ENCODE measurements at regions not wholly inside any gene's neighbourhood (a gene's known extent, or its start where the extent isn't known, plus 50 kb on each side); places are given as distances from the start of the nearest gene placed in this dataset.

DNA sequence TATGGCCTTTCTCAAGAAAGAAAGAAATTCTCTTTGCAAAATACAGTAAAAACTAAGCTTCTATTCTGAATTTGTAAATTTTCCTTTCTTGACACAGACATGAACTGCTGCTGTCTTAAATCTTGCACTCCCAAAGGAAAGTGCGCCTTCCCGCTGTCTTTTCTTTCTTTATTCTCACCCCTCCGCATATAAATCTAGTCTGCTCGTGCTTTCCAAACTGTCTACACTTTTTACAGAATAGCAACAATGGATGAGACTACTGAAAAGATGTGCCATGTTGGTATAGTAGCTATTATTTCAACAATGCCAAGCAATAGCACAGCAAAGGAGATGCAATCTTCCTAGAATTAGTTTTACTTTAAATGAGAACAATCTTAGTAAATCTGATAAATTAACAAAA, 328.8 kb upstream of the PDE3A start:
- no peaks in the 10 kb centered on the region for H3K27me3 ChIP-seq
- TF ChIP-seq, protein P1, sequence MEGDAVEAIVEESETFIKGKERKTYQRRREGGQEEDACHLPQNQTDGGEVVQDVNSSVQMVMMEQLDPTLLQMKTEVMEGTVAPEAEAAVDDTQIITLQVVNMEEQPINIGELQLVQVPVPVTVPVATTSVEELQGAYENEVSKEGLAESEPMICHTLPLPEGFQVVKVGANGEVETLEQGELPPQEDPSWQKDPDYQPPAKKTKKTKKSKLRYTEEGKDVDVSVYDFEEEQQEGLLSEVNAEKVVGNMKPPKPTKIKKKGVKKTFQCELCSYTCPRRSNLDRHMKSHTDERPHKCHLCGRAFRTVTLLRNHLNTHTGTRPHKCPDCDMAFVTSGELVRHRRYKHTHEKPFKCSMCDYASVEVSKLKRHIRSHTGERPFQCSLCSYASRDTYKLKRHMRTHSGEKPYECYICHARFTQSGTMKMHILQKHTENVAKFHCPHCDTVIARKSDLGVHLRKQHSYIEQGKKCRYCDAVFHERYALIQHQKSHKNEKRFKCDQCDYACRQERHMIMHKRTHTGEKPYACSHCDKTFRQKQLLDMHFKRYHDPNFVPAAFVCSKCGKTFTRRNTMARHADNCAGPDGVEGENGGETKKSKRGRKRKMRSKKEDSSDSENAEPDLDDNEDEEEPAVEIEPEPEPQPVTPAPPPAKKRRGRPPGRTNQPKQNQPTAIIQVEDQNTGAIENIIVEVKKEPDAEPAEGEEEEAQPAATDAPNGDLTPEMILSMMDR (IDR thresholded peaks at IDR 0.05), result no peak
- no peak for TF ChIP-seq POLR2A (IDR thresholded peaks at IDR 0.05)
- DNase-seq, result no peak
- no peak overlapping the region for H3K4me3 ChIP-seq
- intact Hi-C loops (cut with DNase I), result no loop called here
- H3K4me1 ChIP-seq, result no peaks in the 10 kb centered on the region
- H3K36me3 ChIP-seq, result no peaks in the 10 kb centered on the region
- H3K27ac ChIP-seq, result no peak overlapping the region
- H3K9me3 ChIP-seq, result no peaks in the 10 kb centered on the region
- WGBS, 2 donors, result 92 to 97% methylated on average over 4 of the region's 4 CpGs

DNA sequence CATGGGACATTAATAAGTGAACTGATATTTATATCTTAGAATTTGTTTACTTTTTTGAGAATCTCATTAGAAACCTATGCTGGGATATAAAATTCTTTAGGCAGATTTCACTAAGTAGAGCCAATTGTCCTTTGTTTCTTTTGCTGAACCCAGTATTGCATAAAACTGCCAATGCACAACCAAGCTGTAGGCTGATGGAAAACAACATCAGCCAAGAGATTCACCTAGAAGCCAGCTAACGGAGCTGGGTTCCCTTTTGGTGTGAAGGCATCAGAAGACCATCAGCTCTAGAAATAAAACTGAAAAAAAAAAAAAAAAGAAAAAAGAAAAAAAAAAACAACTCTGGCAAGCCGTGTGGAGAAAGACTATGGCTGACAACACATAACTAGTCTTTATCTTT, 328.2 kb upstream of the PDE3A start:
- DNase-seq, result no peak
- Histone ChIP-seq H3K4me3 (no peak overlapping the region), H3K4me1 (no peaks in the 10 kb centered on the region), H3K9me3 (no peaks in the 10 kb centered on the region), H3K36me3 (no peaks in the 10 kb centered on the region), H3K27me3 (no peaks in the 10 kb centered on the region), H3K27ac (no peak overlapping the region)
- TF ChIP-seq, protein P1 (IDR thresholded peaks at IDR 0.05), result no peak
- no peak for TF ChIP-seq POLR2A (IDR thresholded peaks at IDR 0.05)
- 24 to 63% methylated on average over 1 to 2 of the region's 2 CpGs for WGBS, 2 donors
- intact Hi-C loops (cut with DNase I), result no loop called here

DNA sequence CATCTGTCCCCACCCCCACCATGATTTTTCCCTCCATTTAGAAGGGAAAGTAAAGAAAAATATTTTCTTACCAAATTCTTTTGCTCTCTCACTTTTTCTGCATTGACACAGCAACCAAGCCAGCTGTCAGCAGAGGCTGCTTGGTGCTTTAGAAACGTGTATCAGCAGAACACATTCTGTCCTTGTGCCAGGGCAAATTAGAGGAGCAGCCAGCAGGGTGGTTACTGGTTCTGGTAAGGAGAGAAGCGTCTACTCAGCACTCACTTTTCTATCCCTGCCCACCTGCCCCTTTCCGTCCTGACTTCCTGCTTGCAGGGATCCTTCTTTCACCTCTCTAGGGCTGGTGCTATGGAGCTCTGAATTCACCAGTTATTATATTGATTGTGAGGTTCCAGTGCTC, 327.5 kb upstream of the PDE3A start:
- Histone ChIP-seq H3K27me3 (no peaks in the 10 kb centered on the region), H3K4me1 (no peaks in the 10 kb centered on the region), H3K4me3 (no peak overlapping the region), H3K9me3 (no peaks in the 10 kb centered on the region), H3K36me3 (no peaks in the 10 kb centered on the region), H3K27ac (no peak overlapping the region)
- whole genome bisulfite sequencing, 2 donors, result 19 to 43% methylated on average over 3 of the region's 3 CpGs
- DNase-seq, result no peak
- TF ChIP-seq POLR2A (IDR thresholded peaks at IDR 0.05), result no peak
- TF ChIP-seq, protein P1 (IDR thresholded peaks at IDR 0.05), result no peak
- intact Hi-C loops (cut with DNase I), result no loop called here

- TF ChIP-seq POLR2A (IDR thresholded peaks at IDR 0.05), result no peak
- TF ChIP-seq, protein P1 (IDR thresholded peaks at IDR 0.05), result no peak
- no peak for DNase-seq
- intact Hi-C loops (cut with DNase I), result no loop called here
- H3K9me3 ChIP-seq, result no peaks in the 10 kb centered on the region
- H3K36me3 ChIP-seq, result no peaks in the 10 kb centered on the region
- no peaks in the 10 kb centered on the region for H3K4me1 ChIP-seq
- H3K4me3 ChIP-seq, result no peak overlapping the region
- H3K27ac ChIP-seq, result no peak overlapping the region
- no peaks in the 10 kb centered on the region for H3K27me3 ChIP-seq
- WGBS, 2 donors, result 80 to 84% methylated on average over 1 of the region's 1 CpG
Measured at GRCh38 chr12:20044351-20044750, 324.0 kb upstream of the PDE3A start.

GRCh38 chr12:20044846-20045245, 323.5 kb upstream of the PDE3A start:
- 64 to 68% methylated on average over 3 of the region's 3 CpGs for WGBS, 2 donors
- intact Hi-C loops (cut with DNase I), result no loop called here
- no peaks in the 10 kb centered on the region for H3K9me3 ChIP-seq
- TF ChIP-seq POLR2A (IDR thresholded peaks at IDR 0.05), result no peak
- TF ChIP-seq, protein P1 (IDR thresholded peaks at IDR 0.05), result no peak
- DNase-seq, result no peak
- H3K27ac ChIP-seq, result peak overlapping the region in 1 of 4 donors; percentile 2
- no peaks in the 10 kb centered on the region for H3K36me3 ChIP-seq
- H3K27me3 ChIP-seq, result no peaks in the 10 kb centered on the region
- H3K4me1 ChIP-seq, result peaks cover 0 to 2% (median 0%) of the 10 kb centered on the region in 3 donors
- H3K4me3 ChIP-seq, result no peak overlapping the region
